ENCODE measurements at regions not wholly inside any gene's neighbourhood (a gene's known extent, or its start where the extent isn't known, plus 50 kb on each side); places are given as distances from the start of the nearest gene placed in this dataset.

GRCh38 chr7:112933598-112933997 lies 143.4 kb upstream of the TMEM168 start:
- no peak for TF ChIP-seq CTCF (IDR thresholded peaks at IDR 0.05 in 8 of 11, conservative IDR thresholded peaks at IDR 0.05 in 3 of 11)
- TF ChIP-seq POLR2A (IDR thresholded peaks at IDR 0.05), result no peak
- TF ChIP-seq POLR2AphosphoS5 (IDR thresholded peaks at IDR 0.05), result no peak

Data from spleen (tissue), 7 donors.